CD4-positive, alpha-beta memory T cell (primary cell): ENCODE measurements at regions not wholly inside any gene's neighbourhood (a gene's known extent, or its start where the extent isn't known, plus 50 kb on each side); places are given as distances from the start of the nearest gene placed in this dataset.
"Not testable (repeated sequence)": the region's sequence is repeated elsewhere in the genome, so short reads cannot be mapped to it uniquely, and the experiment has no call there.

Source experiments
- CTCF ChIA-PET: fragments of 350-600 bp; sonication (Branson Sonifier 250); formaldehyde crosslinking; loops from one replicate; lab custom pipeline; 2021; ENCODE audit warnings: inconsistent platforms; ENCODE audit not compliant: partially characterized antibody; lab: Charles Lee
- POLR2A ChIA-PET: fragments of 350-600 bp; sonication (Branson Sonifier 250); formaldehyde crosslinking; loops from one replicate; lab custom pipeline; 2021; ENCODE audit not compliant: partially characterized antibody; lab: Charles Lee
- DNase-seq, 5 donors: peaks; one replicate each; pipeline versions ENCODE4 v3.0.0 to v3.0.0-alpha.2; 2020 to 2022; ENCODE audit warnings: mixed read lengths in 1 of 5
- H3K27ac ChIP-seq: one replicate; pipeline ENCODE4 v1.7.0; 2013; ENCODE audit warnings: low read depth, low read length
- H3K27me3 ChIP-seq: 2 replicates; pipeline ENCODE4 v1.7.0; 2013; ENCODE audit warnings: mild to moderate bottlenecking, low read length, moderate library complexity; ENCODE audit not compliant: insufficient read depth
- H3K36me3 ChIP-seq: 2 replicates; pipeline ENCODE4 v1.7.0; 2013; ENCODE audit warnings: mild to moderate bottlenecking, low read length, moderate library complexity; ENCODE audit not compliant: insufficient read depth
- H3K4me1 ChIP-seq: 2 replicates; pipeline ENCODE4 v1.7.0; 2013; ENCODE audit warnings: mild to moderate bottlenecking, low read length, moderate library complexity; ENCODE audit not compliant: insufficient read depth
- H3K4me3 ChIP-seq, 2 donors: one replicate each; pipeline ENCODE4 v1.7.0; 2013; ENCODE audit warnings: low read length in 2 of 2, mild to moderate bottlenecking in 1 of 2
- H3K9me3 ChIP-seq, 2 donors: one replicate each; pipeline ENCODE4 v1.7.0; 2013; ENCODE audit warnings: low read length in 2 of 2, control low read depth in 1 of 2; ENCODE audit not compliant: control insufficient read depth in 1 of 2
- H3K27ac Mint-ChIP-seq, 7 donors: one replicate each; pipeline ENCODE4 v1.8.0; 2020 to 2021; ENCODE audit warnings: mixed read lengths in 7 of 7, mild to moderate bottlenecking in 6 of 7, inconsistent platforms in 3 of 7, moderate library complexity in 3 of 7
- H3K27me3 Mint-ChIP-seq, 2 donors: one replicate each; pipeline ENCODE4 v1.8.0; 2020 to 2021; ENCODE audit warnings: mixed read lengths in 2 of 2
- H3K36me3 Mint-ChIP-seq, 2 donors: one replicate each; pipeline ENCODE4 v1.8.0; 2020 to 2021; ENCODE audit warnings: mixed read lengths in 2 of 2, inconsistent platforms in 1 of 2, mild to moderate bottlenecking in 1 of 2
- H3K4me1 Mint-ChIP-seq, 4 donors: one replicate each; pipeline ENCODE4 v1.8.0; 2020 to 2021; ENCODE audit warnings: mixed read lengths in 4 of 4, mild to moderate bottlenecking in 1 of 4
- H3K4me3 Mint-ChIP-seq, 8 donors: one replicate each; pipeline ENCODE4 v1.8.0; 2020 to 2021; ENCODE audit warnings: mixed read lengths in 8 of 8, mild to moderate bottlenecking in 7 of 8, moderate library complexity in 6 of 8, inconsistent platforms in 3 of 8
- H3K9me3 Mint-ChIP-seq, 8 donors: one replicate each; pipeline ENCODE4 v1.8.0; 2020 to 2021; ENCODE audit warnings: mixed read lengths in 8 of 8, mild to moderate bottlenecking in 5 of 8, inconsistent platforms in 3 of 8, moderate library complexity in 1 of 8
- intact Hi-C: fragments of 100-400 bp; cut with micrococcal nuclease; formaldehyde crosslinking; loops from one replicate; pipeline ENCODE4 v1.15.1; 2023

GRCh38 chr4:189128341-189128740 is 812.3 kb upstream of the FRG1 start:
- DNase-seq = no peak
- Mint-ChIP-seq H3K9me3 (peaks cover 0 to 24% (median 6%) of the 10 kb centered on the region in 8 donors), H3K36me3 (no peaks in the 10 kb centered on the region), H3K27ac (no peak overlapping the region), H3K4me3 (no peak overlapping the region), H3K27me3 (no peaks in the 10 kb centered on the region), H3K4me1 (no peaks in the 10 kb centered on the region)
- intact Hi-C loops = no loop called here
- ChIA-PET POLR2A (no interaction called here), CTCF (no interaction called here)
- Histone ChIP-seq H3K9me3 (no peaks in the 10 kb centered on the region), H3K27me3 (no peaks in the 10 kb centered on the region), H3K4me1 (no peaks in the 10 kb centered on the region), H3K27ac (no peak overlapping the region), H3K36me3 (no peaks in the 10 kb centered on the region), H3K4me3 (no peak overlapping the region)

- Histone ChIP-seq H3K27me3 (no peaks in the 10 kb centered on the region), H3K27ac (no peak overlapping the region), H3K36me3 (no peaks in the 10 kb centered on the region), H3K4me1 (no peaks in the 10 kb centered on the region), H3K9me3 (no peaks in the 10 kb centered on the region), H3K4me3 (no peak overlapping the region)
- CTCF ChIA-PET = no interaction called here
- no peaks in the 10 kb centered on the region for H3K27me3 Mint-ChIP-seq
- intact Hi-C loops = no loop called here
- no peaks in the 10 kb centered on the region for H3K36me3 Mint-ChIP-seq
- H3K4me1 Mint-ChIP-seq = no peaks in the 10 kb centered on the region
- H3K9me3 Mint-ChIP-seq = peaks cover 0 to 22% (median 6%) of the 10 kb centered on the region in 8 donors
- H3K27ac Mint-ChIP-seq = no peak overlapping the region
- POLR2A ChIA-PET = no interaction called here
- no peak overlapping the region for H3K4me3 Mint-ChIP-seq
- no peak for DNase-seq
Observed at GRCh38 chr4:189129044-189129694, 811.5 kb upstream of the FRG1 start.

- H3K36me3 ChIP-seq = no peaks in the 10 kb centered on the region
- peaks cover 0 to 15% (median 10%) of the 10 kb centered on the region in 8 donors for H3K9me3 Mint-ChIP-seq
- H3K27me3 ChIP-seq = no peaks in the 10 kb centered on the region
- no peak overlapping the region for H3K4me3 Mint-ChIP-seq
- H3K36me3 Mint-ChIP-seq = no peaks in the 10 kb centered on the region
- H3K4me3 ChIP-seq = no peak overlapping the region
- H3K27me3 Mint-ChIP-seq = no peaks in the 10 kb centered on the region
- POLR2A ChIA-PET = no interaction called here
- CTCF ChIA-PET = no interaction called here
- intact Hi-C loops = no loop called here
- no peak overlapping the region for H3K27ac ChIP-seq
- no peaks in the 10 kb centered on the region for H3K4me1 ChIP-seq
- no peak for DNase-seq
- H3K4me1 Mint-ChIP-seq = no peaks in the 10 kb centered on the region
- no peaks in the 10 kb centered on the region for H3K9me3 ChIP-seq
- no peak overlapping the region for H3K27ac Mint-ChIP-seq
Observed at GRCh38 chr4:189131118-189131517, 809.6 kb upstream of the FRG1 start.

- no peak overlapping the region for H3K4me3 ChIP-seq
- no peaks in the 10 kb centered on the region for H3K4me1 ChIP-seq
- Mint-ChIP-seq H3K27ac (no peak overlapping the region), H3K9me3 (peaks cover 3 to 15% (median 7%) of the 10 kb centered on the region in 8 donors), H3K27me3 (no peaks in the 10 kb centered on the region), H3K36me3 (no peaks in the 10 kb centered on the region), H3K4me3 (peak overlapping the region in 1 of 8 donors; percentile 52), H3K4me1 (no peaks in the 10 kb centered on the region)
- H3K27ac ChIP-seq = no peak overlapping the region
- no peaks in the 10 kb centered on the region for H3K36me3 ChIP-seq
- H3K27me3 ChIP-seq = no peaks in the 10 kb centered on the region
- CTCF ChIA-PET = no interaction called here
- no peak for DNase-seq
- intact Hi-C loops = no loop called here
- POLR2A ChIA-PET = no interaction called here
- no peaks in the 10 kb centered on the region for H3K9me3 ChIP-seq
Observed at GRCh38 chr4:189136462-189136861, 804.2 kb upstream of the FRG1 start.

- H3K9me3 Mint-ChIP-seq = peaks cover 0 to 10% (median 3%) of the 10 kb centered on the region in 8 donors
- H3K27me3 Mint-ChIP-seq = no peaks in the 10 kb centered on the region
- Histone ChIP-seq H3K36me3 (no peaks in the 10 kb centered on the region), H3K9me3 (no peaks in the 10 kb centered on the region), H3K27me3 (no peaks in the 10 kb centered on the region), H3K27ac (no peak overlapping the region), H3K4me3 (no peak overlapping the region), H3K4me1 (no peaks in the 10 kb centered on the region)
- H3K4me3 Mint-ChIP-seq = no peak overlapping the region
- intact Hi-C loops = no loop called here
- ChIA-PET CTCF (no interaction called here), POLR2A (no interaction called here)
- no peaks in the 10 kb centered on the region for H3K4me1 Mint-ChIP-seq
- H3K27ac Mint-ChIP-seq = no peak overlapping the region
- no peaks in the 10 kb centered on the region for H3K36me3 Mint-ChIP-seq
- no peak for DNase-seq
Observed at GRCh38 chr4:189143263-189143952, 797.3 kb upstream of the FRG1 start.

GRCh38 chr4:189147005-189147929 is 793.4 kb upstream of the FRG1 start:
- H3K36me3 Mint-ChIP-seq = no peaks in the 10 kb centered on the region
- H3K4me1 ChIP-seq = no peaks in the 10 kb centered on the region
- H3K4me3 ChIP-seq = no peak overlapping the region
- H3K9me3 Mint-ChIP-seq = peaks cover 3 to 18% (median 9%) of the 10 kb centered on the region in 8 donors
- no peak overlapping the region for H3K27ac ChIP-seq
- H3K27ac Mint-ChIP-seq = no peak overlapping the region
- H3K36me3 ChIP-seq = no peaks in the 10 kb centered on the region
- ChIA-PET POLR2A (no interaction called here), CTCF (no interaction called here)
- no peaks in the 10 kb centered on the region for H3K27me3 Mint-ChIP-seq
- intact Hi-C loops = no loop called here
- no peaks in the 10 kb centered on the region for H3K27me3 ChIP-seq
- H3K4me3 Mint-ChIP-seq = no peak overlapping the region
- H3K9me3 ChIP-seq = no peaks in the 10 kb centered on the region
- no peaks in the 10 kb centered on the region for H3K4me1 Mint-ChIP-seq
- DNase-seq = no peak

GRCh38 chr4:189155083-189155482 is 785.6 kb upstream of the FRG1 start:
- H3K36me3 Mint-ChIP-seq, CTCF ChIA-PET, H3K4me3 ChIP-seq, H3K36me3 ChIP-seq, H3K27me3 Mint-ChIP-seq, H3K4me1 Mint-ChIP-seq, H3K27me3 ChIP-seq, DNase-seq, H3K4me3 Mint-ChIP-seq, H3K27ac Mint-ChIP-seq, POLR2A ChIA-PET, H3K9me3 ChIP-seq, H3K4me1 ChIP-seq, intact Hi-C loops, H3K27ac ChIP-seq: not testable (repeated sequence)
- peaks cover 0 to 24% (median 11%) of the 10 kb centered on the region in 8 donors for H3K9me3 Mint-ChIP-seq
